ENCODE measurements at regions not wholly inside any gene's neighbourhood (a gene's known extent, or its start where the extent isn't known, plus 50 kb on each side); places are given as distances from the start of the nearest gene placed in this dataset.

GRCh38 chr12:4223273-4223845 lies 50.2 kb upstream of the CCND2 start:
- no peak for TF ChIP-seq EZH2 (IDR thresholded peaks at IDR 0.05; ENCODE audit: insufficient read depth, poor library complexity, severe bottlenecking)
- no peak for TF ChIP-seq EZH2phosphoT487 (IDR thresholded peaks at IDR 0.05; ENCODE audit: insufficient read depth, low read depth)
